DMS153 treated with DMSO at 0.1 percent for 48 hours (cell line): ENCODE measurements at regions not wholly inside any gene's neighbourhood (a gene's known extent, or its start where the extent isn't known, plus 50 kb on each side); places are given as distances from the start of the nearest gene placed in this dataset.

Experiments
- DNase-seq: peaks from one replicate; lab custom pipeline; 2025; ENCODE audit not compliant: unreplicated experiment; lab: John Stamatoyannopoulos, UW

GRCh38 chr4:177047070-177047850 lies 254.5 kb upstream of the VEGFC start:
- peak; percentile 14 for DNase-seq

- DNase-seq: no peak
These were observed 255.1 kb upstream of the VEGFC start for GRCh38 chr4:177047851-177048174.

DNA sequence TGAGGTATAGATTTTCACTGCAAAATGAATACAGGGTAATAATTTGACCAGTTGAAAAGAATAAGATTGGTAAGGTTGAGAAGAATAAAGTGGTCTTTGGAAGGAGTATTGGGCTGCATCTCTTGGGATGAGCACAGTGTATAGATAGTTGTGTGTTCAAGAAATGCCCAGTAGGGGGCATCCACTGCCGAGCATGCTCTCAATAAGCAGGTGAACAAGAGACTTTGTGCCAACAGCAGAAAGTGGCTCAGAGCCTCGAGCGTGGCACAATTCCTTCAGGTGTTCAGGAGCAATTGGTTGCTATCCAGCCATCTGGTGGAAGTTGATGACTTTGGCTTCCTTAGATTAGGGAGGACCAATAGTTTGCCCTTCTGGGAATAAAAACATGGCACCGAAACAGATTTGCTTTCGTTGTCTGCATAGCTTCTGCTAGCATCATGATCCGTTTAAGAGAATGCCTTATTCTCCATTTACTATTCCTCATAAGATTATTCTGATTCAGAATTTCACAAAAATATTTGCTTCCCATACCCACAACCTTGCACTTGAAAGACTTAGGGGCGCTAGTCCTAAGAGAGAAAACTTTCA lies 258.1 kb upstream of the NEIL3 start:
- DNase-seq: peak; percentile 17

- DNase-seq: no peak
These were observed 257.3 kb upstream of the NEIL3 start for GRCh38 chr4:177052211-177052934.

GRCh38 chr4:177057186-177057585 lies 252.5 kb upstream of the NEIL3 start:
- DNase-seq: no peak

DNA sequence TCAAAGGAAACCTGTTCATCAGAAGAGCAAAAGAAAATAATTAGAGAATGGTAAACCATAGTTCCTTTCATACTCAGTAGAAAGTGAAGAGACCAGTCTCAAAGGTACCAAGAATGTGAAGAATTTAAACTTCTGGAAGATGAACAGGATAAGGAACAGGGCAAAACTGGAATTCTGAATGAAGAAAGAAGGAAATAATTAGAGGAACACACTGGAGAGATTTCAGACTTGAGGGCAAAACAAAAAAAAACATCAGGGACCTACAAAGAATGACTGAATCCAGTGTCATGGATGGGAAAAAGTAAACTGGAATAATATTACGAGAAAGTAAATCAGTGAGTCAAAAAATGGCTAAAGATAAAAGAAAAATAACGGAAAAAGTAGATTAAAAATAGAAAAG lies 245.6 kb upstream of the NEIL3 start:
- no peak for DNase-seq

DNA sequence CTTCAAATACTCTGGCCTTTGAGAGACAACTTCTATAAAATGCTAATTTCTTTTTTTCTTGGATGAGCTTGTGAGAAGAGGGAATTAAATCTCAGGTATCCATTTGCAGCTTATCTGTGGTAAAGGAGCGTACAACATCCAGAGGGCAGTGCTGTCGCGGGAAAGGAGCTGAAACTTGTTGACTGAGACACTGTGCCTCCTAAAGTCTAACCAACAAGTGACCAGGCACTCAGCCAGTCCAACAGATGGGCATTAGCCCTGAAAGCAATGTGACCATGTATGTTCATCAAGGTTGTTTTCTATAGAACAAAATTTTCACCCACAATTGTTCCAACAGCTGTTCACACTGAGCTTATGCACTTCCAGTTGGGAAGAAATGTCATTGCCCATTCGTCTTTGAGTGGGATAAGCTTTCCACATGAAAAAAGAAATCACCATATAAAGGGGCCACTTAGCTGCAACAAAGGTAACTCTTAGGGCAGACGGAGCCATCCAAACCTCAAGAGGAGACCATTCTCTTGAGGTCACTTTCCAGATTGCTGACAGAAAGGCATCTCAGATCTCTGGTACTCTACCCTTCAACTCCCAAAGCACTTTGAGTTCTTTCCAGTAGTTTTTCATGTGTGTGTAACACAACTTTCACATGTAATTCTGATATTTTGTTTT lies 244.8 kb upstream of the NEIL3 start:
- no peak for DNase-seq

GRCh38 chr4:177066746-177067145 lies 242.9 kb upstream of the NEIL3 start:
- DNase-seq: no peak

DNA sequence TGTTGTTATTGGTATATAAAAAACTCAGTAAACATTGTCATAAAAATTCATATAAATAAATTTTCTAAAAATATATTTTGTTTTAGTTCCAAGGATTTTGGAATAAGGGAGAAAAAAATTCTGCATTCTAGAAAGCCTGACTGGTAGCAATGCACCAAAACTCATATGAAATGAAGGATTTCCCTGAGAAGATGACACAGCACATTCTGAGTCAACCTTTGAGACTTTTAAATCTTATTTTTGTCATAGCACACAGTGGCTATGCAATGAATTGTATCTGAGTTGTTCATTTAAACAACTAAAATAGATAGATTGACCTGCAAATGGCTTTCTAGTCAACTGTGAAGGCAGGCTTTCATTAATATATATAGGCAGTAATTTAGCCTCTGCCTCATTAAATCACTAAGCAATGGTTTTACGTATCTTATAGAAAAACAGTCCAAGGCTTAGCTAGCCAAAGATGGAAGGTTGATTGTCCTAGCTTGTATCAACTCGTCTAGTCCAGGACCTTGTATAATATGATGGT lies 239.1 kb upstream of the NEIL3 start:
- DNase-seq: no peak

DNA sequence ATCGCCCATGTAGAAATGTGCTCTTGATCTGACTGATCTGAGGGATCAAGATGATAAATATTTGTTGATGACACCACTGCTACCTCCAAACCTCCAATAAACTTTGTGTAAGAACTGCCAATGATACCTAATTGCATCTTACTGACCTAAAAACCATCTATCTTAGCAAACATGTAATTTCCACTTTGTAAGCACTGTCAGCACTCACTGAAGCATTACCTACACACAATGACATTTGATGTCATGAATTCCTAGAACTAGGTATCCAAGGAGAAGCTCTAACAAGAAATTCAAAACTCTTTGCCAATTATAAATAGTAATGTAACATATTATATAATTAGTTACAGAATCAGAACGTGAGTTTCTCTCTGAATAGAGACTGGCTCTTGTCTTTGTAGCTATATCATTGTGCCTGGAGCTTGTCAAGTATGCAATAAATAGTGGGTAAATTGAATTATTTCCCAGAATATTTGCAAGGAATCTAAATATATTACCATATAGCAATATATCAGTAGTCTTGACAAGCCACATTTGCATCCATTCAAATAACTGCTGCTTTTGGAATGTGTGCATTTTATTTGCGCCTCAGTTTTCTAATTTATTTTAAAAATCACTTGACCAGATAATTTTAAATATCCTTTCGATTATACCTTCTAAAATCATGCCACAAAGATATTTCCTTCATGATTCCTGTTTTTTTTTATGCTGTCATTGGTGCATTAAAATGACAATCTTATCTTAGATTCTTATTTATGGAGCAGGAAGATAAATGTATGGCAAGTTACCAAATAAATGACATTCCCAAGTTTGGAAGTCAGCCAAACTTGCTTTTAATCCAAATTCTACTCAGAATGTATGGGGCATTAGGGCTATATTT lies 232.3 kb upstream of the NEIL3 start:
- DNase-seq: no peak

DNA sequence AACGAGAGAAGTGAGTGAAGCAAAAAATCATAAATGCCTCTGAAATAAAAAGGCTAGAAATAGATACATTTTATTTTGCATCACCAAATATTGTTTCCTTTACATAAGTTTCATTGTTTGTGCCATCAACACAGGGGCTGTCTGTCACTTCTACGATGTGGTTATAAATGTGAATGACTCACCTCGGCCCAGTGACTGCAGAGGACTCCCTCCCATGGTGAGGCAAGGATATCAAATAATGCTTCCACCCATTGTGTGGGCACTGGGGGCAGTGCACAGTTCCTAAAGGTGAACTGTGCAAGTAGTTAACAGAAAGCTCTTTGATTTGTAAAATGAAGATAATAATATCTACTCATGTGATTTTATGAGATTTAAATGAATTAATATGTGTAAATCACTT lies 230.3 kb upstream of the NEIL3 start:
- no peak for DNase-seq

GRCh38 chr4:177080388-177080787 lies 229.3 kb upstream of the NEIL3 start:
- no peak for DNase-seq

DNA sequence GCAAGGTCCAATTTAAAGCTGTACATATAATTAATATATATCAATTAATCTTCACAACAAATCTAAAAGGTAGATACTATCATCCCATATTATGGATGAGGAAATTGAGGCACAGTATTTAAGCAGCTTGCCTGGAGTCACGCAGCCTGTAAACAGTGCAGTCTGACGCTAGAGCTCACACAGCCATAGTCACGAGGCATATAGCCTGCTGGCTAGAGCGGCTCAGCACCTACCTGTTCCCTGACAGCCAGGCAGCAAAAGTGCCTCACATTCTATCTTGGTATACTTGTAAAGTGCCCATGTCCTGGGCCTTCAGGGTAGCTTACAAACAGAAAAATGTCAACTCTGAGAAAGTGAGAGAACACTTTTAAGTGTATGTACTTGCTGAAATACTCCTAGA lies 222.6 kb upstream of the NEIL3 start:
- no peak for DNase-seq

DNA sequence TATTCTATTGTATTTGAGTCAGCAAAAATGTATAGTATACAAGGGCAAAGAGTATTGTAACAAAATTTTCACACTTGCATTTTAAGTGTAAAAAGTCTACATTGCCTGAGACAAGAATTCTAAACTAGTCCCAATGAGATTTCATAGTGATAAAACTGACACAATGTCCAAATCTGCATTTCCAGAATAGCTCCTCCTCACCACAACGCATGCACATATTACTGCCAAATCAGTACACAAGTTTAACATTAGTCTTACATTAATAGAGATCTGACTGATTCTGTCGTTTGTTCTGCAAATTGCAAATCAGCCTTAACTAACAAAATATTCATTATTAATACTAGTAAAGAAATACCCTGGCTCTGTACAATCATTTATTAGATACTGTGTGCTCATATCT lies 222.2 kb upstream of the NEIL3 start:
- DNase-seq: no peak

DNA sequence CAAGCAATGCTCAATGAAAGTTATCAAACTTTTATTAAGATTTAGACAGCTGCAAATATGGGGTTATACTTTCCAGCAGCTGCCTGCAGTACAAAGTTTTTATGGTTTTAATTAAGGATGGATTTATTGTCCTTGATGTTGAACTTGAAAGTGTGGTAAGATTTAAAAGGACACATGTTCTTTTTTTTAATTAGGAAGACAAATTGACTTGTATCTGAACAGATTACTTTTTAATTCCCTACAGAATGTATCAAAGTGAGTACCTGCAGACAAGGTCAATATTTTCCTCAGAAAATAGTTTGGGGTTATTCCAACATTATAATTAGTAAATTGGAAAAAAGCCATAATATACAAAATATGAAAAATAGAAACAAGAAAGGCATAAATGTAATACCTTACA lies 218.2 kb upstream of the NEIL3 start:
- no peak for DNase-seq

DNA sequence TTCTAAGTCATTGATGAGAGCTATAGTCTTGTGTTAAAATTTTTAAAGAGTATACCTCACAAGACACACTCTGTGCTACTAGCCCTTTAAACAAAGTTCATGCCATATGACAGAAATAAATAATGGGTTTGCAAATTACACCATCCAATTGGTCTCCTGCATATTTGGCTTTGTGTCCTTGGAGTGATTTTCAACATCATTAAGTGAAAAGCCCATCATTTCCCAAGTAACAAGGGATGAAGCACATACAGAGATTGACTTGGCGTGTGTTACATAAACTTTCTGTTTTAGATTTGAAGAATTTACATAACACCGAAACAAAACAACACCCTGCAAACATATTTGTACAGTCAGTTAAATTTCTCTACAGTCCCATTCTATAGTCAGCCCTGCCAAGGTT lies 216.9 kb upstream of the NEIL3 start:
- no peak for DNase-seq

GRCh38 chr4:177093964-177094363 lies 215.7 kb upstream of the NEIL3 start:
- no peak for DNase-seq

GRCh38 chr4:177097291-177097690 lies 212.4 kb upstream of the NEIL3 start:
- DNase-seq: no peak

- no peak for DNase-seq
These were observed 210.5 kb upstream of the NEIL3 start for GRCh38 chr4:177099211-177099610.

DNA sequence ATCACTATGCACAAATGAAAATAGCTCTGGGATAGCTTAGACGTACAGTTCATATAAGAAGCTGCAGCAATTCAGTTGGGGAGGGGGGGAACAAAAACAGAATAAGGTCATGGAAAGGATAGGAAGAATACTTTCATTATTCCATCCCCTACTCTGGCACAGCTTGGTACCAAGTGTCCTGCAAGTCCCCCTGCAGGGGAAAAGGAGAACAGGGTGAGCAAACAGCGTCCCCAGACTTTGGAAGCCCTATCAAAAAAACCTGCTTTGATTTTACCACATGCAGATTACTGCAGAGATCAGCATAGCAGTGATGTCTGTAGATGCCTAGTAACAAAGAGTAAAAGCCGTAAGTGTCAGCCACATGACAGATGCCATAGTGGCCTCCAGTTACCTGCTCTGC lies 209.4 kb upstream of the NEIL3 start:
- no peak for DNase-seq

DNA sequence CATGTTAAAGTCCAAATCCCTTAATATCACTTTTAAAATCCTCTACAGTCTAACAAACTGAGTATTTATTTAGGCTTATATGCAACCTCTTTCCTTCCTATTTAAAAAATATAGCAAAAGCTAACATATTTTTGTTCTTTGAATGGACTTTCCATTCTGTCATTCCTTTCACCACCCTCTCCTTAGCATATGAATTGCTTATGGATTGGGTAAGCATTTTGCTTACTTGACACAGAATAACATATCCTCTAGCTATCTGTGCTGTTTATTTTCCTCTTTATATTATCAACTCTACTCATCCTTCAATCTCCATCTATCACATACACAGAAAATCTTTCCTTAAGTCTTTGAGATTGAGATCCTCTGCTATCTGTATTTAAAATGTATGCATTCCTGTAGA lies 206.1 kb upstream of the NEIL3 start:
- no peak for DNase-seq
